GM10266 (cell line): ENCODE measurements at regions not wholly inside any gene's neighbourhood (a gene's known extent, or its start where the extent isn't known, plus 50 kb on each side); places are given as distances from the start of the nearest gene placed in this dataset.

Experiments
- DNase-seq: peaks from one replicate; pipeline ENCODE4 v3.0.0; 2012; ENCODE audit errors: extremely low spot score
- TF ChIP-seq, protein P1 (sequence below): IDR thresholded peaks from 2 replicates; pipeline ENCODE4 v1.5.1; 2012; ENCODE audit warnings: mild to moderate bottlenecking, low read depth; ENCODE audit not compliant: control insufficient read depth, insufficient read depth; ENCODE audit errors: missing control alignments

DNA sequence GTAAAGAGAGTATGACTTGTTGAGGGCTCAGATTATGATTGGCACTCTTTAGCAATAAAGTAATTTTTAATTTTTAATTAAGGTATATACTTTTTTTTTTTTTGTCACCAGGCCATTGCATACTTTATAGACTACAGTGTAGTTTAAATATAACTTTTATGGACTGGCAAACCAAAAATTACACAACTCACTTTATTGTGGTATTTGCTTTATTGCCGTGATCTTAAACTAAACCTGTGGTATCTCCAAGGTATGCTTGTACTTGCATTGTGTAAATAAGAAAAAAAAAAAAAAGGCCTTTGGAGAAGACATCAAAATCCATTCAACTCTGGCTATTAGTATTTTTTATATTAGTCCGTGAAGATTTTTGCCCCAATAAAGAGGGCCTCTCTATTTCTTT is 646.7 kb upstream of the FOXG1 start:
- TF ChIP-seq, protein P1, sequence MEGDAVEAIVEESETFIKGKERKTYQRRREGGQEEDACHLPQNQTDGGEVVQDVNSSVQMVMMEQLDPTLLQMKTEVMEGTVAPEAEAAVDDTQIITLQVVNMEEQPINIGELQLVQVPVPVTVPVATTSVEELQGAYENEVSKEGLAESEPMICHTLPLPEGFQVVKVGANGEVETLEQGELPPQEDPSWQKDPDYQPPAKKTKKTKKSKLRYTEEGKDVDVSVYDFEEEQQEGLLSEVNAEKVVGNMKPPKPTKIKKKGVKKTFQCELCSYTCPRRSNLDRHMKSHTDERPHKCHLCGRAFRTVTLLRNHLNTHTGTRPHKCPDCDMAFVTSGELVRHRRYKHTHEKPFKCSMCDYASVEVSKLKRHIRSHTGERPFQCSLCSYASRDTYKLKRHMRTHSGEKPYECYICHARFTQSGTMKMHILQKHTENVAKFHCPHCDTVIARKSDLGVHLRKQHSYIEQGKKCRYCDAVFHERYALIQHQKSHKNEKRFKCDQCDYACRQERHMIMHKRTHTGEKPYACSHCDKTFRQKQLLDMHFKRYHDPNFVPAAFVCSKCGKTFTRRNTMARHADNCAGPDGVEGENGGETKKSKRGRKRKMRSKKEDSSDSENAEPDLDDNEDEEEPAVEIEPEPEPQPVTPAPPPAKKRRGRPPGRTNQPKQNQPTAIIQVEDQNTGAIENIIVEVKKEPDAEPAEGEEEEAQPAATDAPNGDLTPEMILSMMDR, result no peak
- DNase-seq, result no peak

DNA sequence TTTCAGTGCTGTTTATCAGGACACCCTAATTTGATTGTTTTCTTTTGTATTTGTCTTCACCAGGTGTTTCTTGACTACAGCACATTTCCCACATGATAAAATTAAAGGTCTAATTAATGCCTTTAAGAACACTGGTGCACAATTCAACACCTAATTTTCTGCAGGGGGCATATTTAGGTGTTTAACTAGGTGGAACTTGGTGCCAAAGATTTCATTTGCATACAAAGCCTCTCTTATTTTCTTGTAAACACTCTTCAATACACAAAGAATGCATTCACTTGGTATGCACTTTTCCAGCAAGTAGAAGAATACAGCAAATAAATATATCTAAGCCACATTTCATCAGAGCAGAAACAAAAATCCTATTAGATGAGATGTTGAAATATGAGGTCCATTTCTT is 646.2 kb upstream of the FOXG1 start:
- TF ChIP-seq, protein P1, result no peak
- no peak for DNase-seq

DNA sequence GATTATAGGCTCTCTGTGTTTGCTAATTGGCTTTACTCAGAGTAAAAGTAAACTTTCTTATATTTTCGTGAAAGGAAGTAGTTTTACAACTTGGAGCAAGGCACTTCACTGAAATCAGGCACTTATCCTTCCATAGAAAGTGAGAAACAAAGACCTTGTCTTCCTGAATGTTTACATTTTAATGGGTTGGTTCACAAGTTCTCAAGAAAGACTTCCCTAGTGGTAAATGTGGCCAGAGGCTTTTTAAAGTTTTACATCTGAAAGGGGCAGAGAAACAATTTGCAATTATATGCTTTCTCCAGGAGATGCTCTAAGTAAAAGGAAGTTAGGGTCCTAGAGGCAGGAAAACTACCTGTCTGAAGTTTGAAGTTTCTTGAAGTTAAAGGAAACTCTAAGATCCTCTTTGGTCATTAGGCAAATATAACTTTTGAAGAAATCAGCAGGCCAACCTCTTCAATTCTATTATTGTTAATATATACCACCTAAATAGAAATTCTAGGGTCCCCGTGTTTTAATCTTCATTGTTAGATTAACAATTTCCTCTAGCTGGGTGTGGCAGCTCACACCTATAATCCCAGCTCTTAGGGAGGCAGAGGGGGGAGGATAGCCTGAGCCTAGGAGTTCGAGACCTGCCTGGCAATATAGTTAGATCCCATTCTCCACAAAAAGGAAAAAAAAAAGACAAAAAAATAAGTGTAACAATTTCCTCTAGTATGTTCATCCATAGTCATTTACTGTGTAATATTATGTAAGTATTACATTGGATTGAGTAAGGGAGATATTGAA is 644.9 kb upstream of the FOXG1 start:
- DNase-seq, result no peak
- TF ChIP-seq, protein P1, result no peak

DNA sequence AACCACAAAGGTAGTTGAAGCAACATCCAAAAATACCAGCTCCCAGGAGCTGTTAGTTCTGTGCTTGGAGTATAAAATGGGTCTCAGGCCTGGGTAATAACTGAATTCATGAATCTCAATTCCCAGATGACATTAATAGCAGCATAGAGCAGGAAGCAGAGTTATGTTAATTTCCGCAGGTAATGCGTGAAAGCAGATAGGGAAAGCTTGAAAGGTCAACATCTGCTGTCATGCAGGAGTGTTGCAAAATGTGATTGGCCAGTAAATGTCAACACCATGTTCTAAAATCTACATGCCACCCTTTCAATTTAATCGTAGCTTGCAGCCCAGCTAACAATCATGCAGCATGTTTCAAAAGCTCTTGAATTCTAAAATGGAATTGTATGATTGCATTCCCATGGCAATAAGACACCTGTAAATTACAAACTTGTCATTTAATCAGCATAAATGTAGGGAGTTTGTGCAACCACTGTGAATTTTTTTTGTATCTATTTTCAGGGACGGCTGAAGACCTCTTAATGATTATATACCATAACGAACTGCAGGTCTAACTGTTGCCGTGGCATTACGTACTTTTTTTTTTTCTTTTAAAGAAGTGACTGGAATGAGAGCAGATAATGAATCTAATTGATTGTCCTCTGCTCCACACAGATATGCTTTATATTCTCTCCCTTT is 635.8 kb upstream of the FOXG1 start:
- no peak for DNase-seq
- TF ChIP-seq, protein P1, result no peak

DNA sequence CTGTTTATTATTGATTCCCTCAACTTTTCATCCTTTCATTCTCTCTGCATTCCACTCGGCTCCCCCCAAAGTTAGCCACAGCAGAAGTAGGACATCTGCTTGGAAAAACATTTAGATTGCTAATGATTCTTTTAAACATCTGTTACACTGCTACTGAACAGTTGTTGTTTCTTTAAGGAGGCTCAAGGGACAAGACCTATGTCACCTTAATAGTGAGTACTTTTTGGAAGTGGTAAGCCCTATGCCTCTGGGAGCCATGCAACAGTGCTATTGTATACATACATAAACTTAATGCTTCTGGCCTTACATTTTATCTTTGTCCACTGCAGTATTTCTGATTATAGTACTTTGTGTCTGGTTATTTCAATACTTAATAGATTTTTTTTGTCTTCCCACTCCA is 628.2 kb upstream of the FOXG1 start:
- TF ChIP-seq, protein P1, result no peak
- no peak for DNase-seq

DNA sequence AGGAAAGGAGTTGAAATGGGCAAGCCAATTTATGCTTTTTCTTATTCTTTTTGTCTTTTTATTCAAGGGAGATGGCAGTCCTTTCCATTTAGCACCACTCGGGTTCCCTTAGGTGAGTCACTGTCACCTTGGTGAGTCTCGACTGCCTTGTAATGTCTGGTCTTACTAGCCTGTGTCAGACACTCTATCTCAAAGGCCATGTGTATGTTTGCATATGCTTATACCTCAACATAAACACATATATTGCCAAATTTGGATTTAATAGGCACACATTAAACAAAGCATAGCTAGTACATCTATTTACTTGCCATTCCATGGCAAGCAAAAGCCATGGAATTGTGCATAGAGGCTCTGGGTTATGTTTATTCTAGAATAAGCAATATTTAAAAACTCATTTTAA is 624.9 kb upstream of the FOXG1 start:
- DNase-seq, result no peak
- TF ChIP-seq, protein P1, result no peak

DNA sequence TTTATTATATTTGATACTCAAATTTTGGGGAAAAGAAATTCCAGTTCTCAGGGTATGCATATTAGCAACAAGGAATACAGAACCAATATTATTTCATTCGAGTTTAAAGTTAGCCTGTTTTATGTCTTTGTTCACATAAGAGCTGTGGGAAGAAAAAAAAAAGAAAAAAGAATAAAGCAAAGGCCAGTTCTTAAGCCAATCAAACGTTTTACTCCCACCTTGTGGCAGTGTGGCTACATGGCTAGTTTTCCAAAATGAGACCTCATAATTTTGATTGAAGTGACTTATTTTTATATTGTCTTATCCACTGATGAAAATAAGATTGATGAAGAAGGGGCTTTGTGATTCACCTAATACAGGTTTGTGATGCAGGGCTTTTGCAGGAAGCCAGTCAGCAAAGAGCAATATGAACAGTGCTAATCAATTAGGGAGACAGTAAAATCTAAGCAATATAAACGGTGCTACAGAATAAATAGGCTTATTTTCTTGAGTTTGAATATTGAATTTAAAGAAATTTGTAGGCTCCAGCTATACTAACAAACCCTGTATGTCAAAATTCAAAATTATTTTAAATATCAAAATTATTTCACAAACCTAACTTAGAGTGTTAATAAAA is 624.1 kb upstream of the FOXG1 start:
- TF ChIP-seq, protein P1, result no peak
- no peak for DNase-seq
